PC-9 (cell line): ENCODE measurements at regions not wholly inside any gene's neighbourhood (a gene's known extent, or its start where the extent isn't known, plus 50 kb on each side); places are given as distances from the start of the nearest gene placed in this dataset.

Experiments used
- BruUV-seq: library from RNA; stranded (reverse); fragments of 400-500 nt; replicated peaks from 2 replicates; lab custom pipeline; 2021; lab: Mats Ljungman, UMichigan
- CTCF ChIA-PET: fragments of 300-600 bp; sonication (Branson Sonifier 250); formaldehyde crosslinking; loops from one replicate; lab custom pipeline; 2022; ENCODE audit warnings: antibody characterized with exemption; lab: Charles Lee
- POLR2A ChIA-PET: fragments of 300-600 bp; sonication (Branson Sonifier 250); formaldehyde crosslinking; loops from one replicate; lab custom pipeline; 2022; ENCODE audit warnings: antibody characterized with exemption; ENCODE audit not compliant: unreplicated experiment; lab: Charles Lee
- DNase-seq, 2 experiments: peaks; one replicate each; pipeline versions ENCODE4 v3.0.0 to v3.0.0-alpha.2; 2015 to 2022; ENCODE audit warnings: mixed read lengths in 1 of 2
- H2AFZ ChIP-seq: fragments of 200-600 bp; sonication (generic); 2 replicates; pipeline ENCODE4 v1.8.1; 2017; ENCODE audit warnings: antibody characterized with exemption
- H3F3A ChIP-seq: fragments of 200-600 bp; sonication (generic); 2 replicates; pipeline ENCODE4 v1.8.1; 2017; ENCODE audit warnings: antibody characterized with exemption, mild to moderate bottlenecking, low read depth; ENCODE audit not compliant: insufficient read depth
- H3K27ac ChIP-seq: fragments of 200-600 bp; sonication (generic); 2 replicates; pipeline ENCODE4 v1.6.1; 2016; ENCODE audit warnings: mixed run types
- H3K27me3 ChIP-seq: fragments of 200-600 bp; sonication (generic); 2 replicates; pipeline ENCODE4 v1.6.1; 2016; ENCODE audit warnings: low read depth, mixed run types; ENCODE audit not compliant: insufficient read depth
- H3K36me3 ChIP-seq: fragments of 200-600 bp; sonication (generic); 2 replicates; pipeline ENCODE4 v1.6.1; 2016; ENCODE audit warnings: low read depth, mixed run types
- H3K4me1 ChIP-seq: fragments of 200-600 bp; sonication (generic); replicated peaks from 2 replicates; pipeline ENCODE4 v1.6.1; 2016; ENCODE audit warnings: mixed run types; ENCODE audit not compliant: insufficient read depth
- H3K4me2 ChIP-seq: fragments of 200-600 bp; sonication (generic); 2 replicates; pipeline ENCODE4 v1.6.1; 2017; ENCODE audit warnings: mixed run types
- H3K4me3 ChIP-seq: fragments of 200-600 bp; sonication (generic); 2 replicates; pipeline ENCODE4 v1.6.1; 2016; ENCODE audit warnings: mixed run types
- H3K79me2 ChIP-seq: fragments of 200-600 bp; sonication (generic); 2 replicates; pipeline ENCODE4 v1.6.1; 2017; ENCODE audit warnings: low read depth, mixed run types
- H3K9me2 ChIP-seq: fragments of 200-600 bp; sonication (generic); 2 replicates; pipeline ENCODE4 v1.8.1; 2017; ENCODE audit warnings: mild to moderate bottlenecking; ENCODE audit not compliant: insufficient read depth
- H3K9me3 ChIP-seq: fragments of 200-600 bp; sonication (generic); 2 replicates; pipeline ENCODE4 v1.8.1; 2016; ENCODE audit warnings: low read depth; ENCODE audit not compliant: insufficient read depth
- H4K20me1 ChIP-seq: fragments of 200-600 bp; sonication (generic); 2 replicates; pipeline ENCODE4 v1.8.1; 2017; ENCODE audit not compliant: insufficient read depth
- CTCF ChIP-seq: fragments of 200-600 bp; sonication (generic); conservative IDR thresholded peaks from 2 replicates; pipeline ENCODE4 v1.6.1; 2017; ENCODE audit warnings: mixed run types, antibody characterized with exemption, mild to moderate bottlenecking, moderate library complexity
- EZH2 ChIP-seq: fragments of 200-600 bp; sonication (generic); IDR thresholded peaks from 2 replicates; pipeline ENCODE4 v1.8.0; 2017; ENCODE audit warnings: antibody characterized with exemption, low read depth
- intact Hi-C: fragments of 100-400 bp; cut with micrococcal nuclease; formaldehyde crosslinking; loops from one replicate; pipeline ENCODE4 v1.10.0; 2022; ENCODE audit not compliant: unreplicated experiment

GRCh38 chr3:109596991-109597390 is 259.6 kb upstream of the DPPA4 start:
- no peaks in the 10 kb centered on the region for H4K20me1 ChIP-seq
- intact Hi-C loops: no loop called here
- no peak overlapping the region for H3K4me3 ChIP-seq
- H3K4me2 ChIP-seq: no peak overlapping the region
- TF ChIP-seq CTCF: no peak
- no peak for TF ChIP-seq EZH2
- H3F3A ChIP-seq: no peaks in the 10 kb centered on the region
- ChIA-PET CTCF (no interaction called here), POLR2A (no interaction called here)
- H3K27ac ChIP-seq: no peak overlapping the region
- no peaks in the 10 kb centered on the region for H3K79me2 ChIP-seq
- DNase-seq: no peak
- no peaks in the 10 kb centered on the region for H3K4me1 ChIP-seq
- no peaks in the 10 kb centered on the region for H3K9me3 ChIP-seq
- no peaks in the 10 kb centered on the region for H3K27me3 ChIP-seq
- BruUV-seq: no TSS peak
- H2AFZ ChIP-seq: no peak overlapping the region
- no peaks in the 10 kb centered on the region for H3K36me3 ChIP-seq
- no peaks in the 10 kb centered on the region for H3K9me2 ChIP-seq

- no peak overlapping the region for H3K4me3 ChIP-seq
- POLR2A ChIA-PET: no interaction called here
- H3K79me2 ChIP-seq: no peaks in the 10 kb centered on the region
- CTCF ChIA-PET: no interaction called here
- no peaks in the 10 kb centered on the region for H4K20me1 ChIP-seq
- no peak overlapping the region for H2AFZ ChIP-seq
- no peak overlapping the region for H3K27ac ChIP-seq
- BruUV-seq: no TSS peak
- H3K9me2 ChIP-seq: no peaks in the 10 kb centered on the region; the same call in 1 of the 2 replicates
- no peak overlapping the region for H3K4me2 ChIP-seq
- TF ChIP-seq CTCF (no peak), EZH2 (no peak)
- no peaks in the 10 kb centered on the region for H3K9me3 ChIP-seq
- H3F3A ChIP-seq: no peaks in the 10 kb centered on the region
- no peaks in the 10 kb centered on the region for H3K36me3 ChIP-seq
- no peak for DNase-seq
- intact Hi-C loops: no loop called here
- no peaks in the 10 kb centered on the region for H3K27me3 ChIP-seq
- no peaks in the 10 kb centered on the region for H3K4me1 ChIP-seq
These were observed 260.1 kb upstream of the DPPA4 start for GRCh38 chr3:109597444-109597843.

GRCh38 chr3:109607897-109608296 is 270.6 kb upstream of the DPPA4 start:
- Histone ChIP-seq H3K4me2 (no peak overlapping the region), H3K27ac (no peak overlapping the region), H3K9me2 (no peaks in the 10 kb centered on the region), H3K4me3 (no peak overlapping the region), H3K36me3 (no peaks in the 10 kb centered on the region), H3K79me2 (no peaks in the 10 kb centered on the region), H3K27me3 (peaks cover 13% of the 10 kb centered on the region; the same call in 1 of the 2 replicates), H4K20me1 (no peaks in the 10 kb centered on the region), H3F3A (no peaks in the 10 kb centered on the region), H2AFZ (no peak overlapping the region), H3K9me3 (no peaks in the 10 kb centered on the region; the same call in 1 of the 2 replicates), H3K4me1 (no peaks in the 10 kb centered on the region)
- CTCF ChIA-PET: no interaction called here
- TF ChIP-seq CTCF (no peak), EZH2 (no peak)
- no peak for DNase-seq
- no TSS peak for BruUV-seq
- POLR2A ChIA-PET: no interaction called here
- intact Hi-C loops: no loop called here
